T-helper 17 cell (primary cell): ENCODE measurements at regions not wholly inside any gene's neighbourhood (a gene's known extent, or its start where the extent isn't known, plus 50 kb on each side); places are given as distances from the start of the nearest gene placed in this dataset.
"Not testable (repeated sequence)": the region's sequence is repeated elsewhere in the genome, so short reads cannot be mapped to it uniquely, and the experiment has no call there.

ENCODE experiments used
- ATAC-seq: fragments of 150-1000 bp; cut with Tn5 transposase; 2 replicates; pipeline ENCODE4 v1.10.0; 2021; ENCODE audit warnings: mild to moderate bottlenecking, moderate library complexity
- DNase-seq, 3 donors: peaks; one replicate each; pipeline versions ENCODE4 v3.0.0 to v3.0.0-alpha.2; 2020 to 2021
- H3K9me3 ChIP-seq: one replicate; pipeline ENCODE4 v1.7.0; 2013; ENCODE audit warnings: low read length, mild to moderate bottlenecking; ENCODE audit not compliant: control insufficient read depth, poor library complexity, severe bottlenecking
- H3K27ac Mint-ChIP-seq: one replicate; pipeline ENCODE4 v1.8.0; 2022; ENCODE audit warnings: mild to moderate bottlenecking, moderate library complexity, mixed read lengths
- H3K27me3 Mint-ChIP-seq: one replicate; pipeline ENCODE4 v1.8.0; 2022; ENCODE audit warnings: mixed read lengths
- H3K36me3 Mint-ChIP-seq: one replicate; pipeline ENCODE4 v1.8.0; 2022; ENCODE audit warnings: low read depth, mixed read lengths
- H3K4me1 Mint-ChIP-seq: one replicate; pipeline ENCODE4 v1.8.0; 2022; ENCODE audit warnings: mild to moderate bottlenecking, mixed read lengths
- H3K4me3 Mint-ChIP-seq: one replicate; pipeline ENCODE4 v1.8.0; 2022; ENCODE audit warnings: mild to moderate bottlenecking, moderate library complexity, mixed read lengths

DNA sequence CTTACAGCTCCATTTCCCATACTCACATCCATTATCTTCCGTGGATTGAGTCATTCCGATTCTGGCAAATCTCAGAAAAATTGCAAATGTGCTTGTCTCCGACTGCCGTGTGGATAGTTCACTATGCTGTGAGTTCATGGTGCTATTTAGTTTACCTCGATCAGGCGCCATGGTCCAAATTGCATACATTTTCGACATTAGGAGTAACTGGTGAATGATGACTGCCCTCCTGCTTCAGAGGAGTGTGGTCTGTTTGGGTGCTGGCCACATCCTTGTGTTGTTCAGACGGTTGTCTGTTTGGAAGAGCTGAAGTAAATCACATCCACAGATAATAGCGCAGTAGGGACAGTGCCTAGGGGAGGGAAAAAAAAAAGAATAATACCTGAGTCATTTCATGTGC lies 439.5 kb downstream of the ZNF516 start:
- Mint-ChIP-seq H3K27me3 (peaks cover 5% of the 10 kb centered on the region), H3K4me1 (no peaks in the 10 kb centered on the region), H3K4me3 (no peak overlapping the region), H3K27ac (no peak overlapping the region), H3K36me3 (no peaks in the 10 kb centered on the region)
- ATAC-seq = no peak
- no peaks in the 10 kb centered on the region for H3K9me3 ChIP-seq
- DNase-seq = no peak

GRCh38 chr18:76055025-76055424 lies 440.0 kb downstream of the ZNF516 start:
- H3K9me3 ChIP-seq = no peaks in the 10 kb centered on the region
- H3K4me3 Mint-ChIP-seq = no peak overlapping the region
- H3K27ac Mint-ChIP-seq = no peak overlapping the region
- H3K36me3 Mint-ChIP-seq = no peaks in the 10 kb centered on the region
- ATAC-seq (no peak), DNase-seq (no peak)
- H3K27me3 Mint-ChIP-seq = peaks cover 5% of the 10 kb centered on the region
- no peaks in the 10 kb centered on the region for H3K4me1 Mint-ChIP-seq

DNA sequence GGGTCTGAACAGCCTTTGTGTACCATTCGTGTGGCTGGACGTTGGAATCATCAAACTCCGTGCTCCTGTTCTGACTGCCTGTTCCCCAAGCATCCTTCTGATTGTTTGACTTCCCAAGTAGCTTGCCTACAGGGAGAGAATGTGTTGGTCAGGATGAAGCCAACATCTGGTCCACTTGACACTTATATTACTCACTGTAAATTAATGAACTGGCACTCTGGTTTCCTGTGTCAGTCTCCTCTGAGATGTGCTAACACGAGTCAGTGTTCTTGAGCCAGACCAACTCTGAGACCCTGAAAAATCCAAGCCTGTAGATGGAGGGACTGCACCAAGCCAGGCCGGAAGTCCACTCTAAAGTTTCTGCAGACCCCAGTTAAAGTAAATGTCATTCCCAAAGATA lies 440.9 kb downstream of the ZNF516 start:
- Mint-ChIP-seq H3K36me3 (no peaks in the 10 kb centered on the region), H3K27me3 (peaks cover 5% of the 10 kb centered on the region), H3K4me1 (no peaks in the 10 kb centered on the region), H3K27ac (no peak overlapping the region), H3K4me3 (no peak overlapping the region)
- DNase-seq (no peak), ATAC-seq (no peak)
- no peaks in the 10 kb centered on the region for H3K9me3 ChIP-seq

DNA sequence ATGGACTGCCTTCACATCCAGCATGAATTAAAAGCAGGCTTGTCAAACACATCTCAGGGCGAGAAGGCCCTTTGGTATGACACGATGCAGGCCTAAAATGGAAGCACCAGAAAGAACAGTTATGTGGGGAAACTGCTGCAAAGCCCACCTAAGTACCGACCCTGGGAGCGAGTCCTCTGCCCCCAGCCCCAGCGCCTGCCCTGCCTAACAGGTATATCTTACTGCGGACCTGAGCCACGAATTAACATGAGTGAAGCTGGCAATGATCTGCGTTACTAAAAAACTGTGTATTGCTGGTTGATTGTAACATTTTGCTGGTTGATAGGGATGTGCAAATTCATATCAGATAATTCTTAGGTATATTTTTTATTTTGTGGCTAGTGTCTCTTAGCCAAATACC lies 441.5 kb downstream of the ZNF516 start:
- Mint-ChIP-seq H3K27me3 (peaks cover 5% of the 10 kb centered on the region), H3K4me1 (no peaks in the 10 kb centered on the region), H3K36me3 (no peaks in the 10 kb centered on the region), H3K27ac (no peak overlapping the region), H3K4me3 (no peak overlapping the region)
- DNase-seq = no peak
- no peaks in the 10 kb centered on the region for H3K9me3 ChIP-seq
- ATAC-seq = no peak

- Mint-ChIP-seq H3K27me3 (no peaks in the 10 kb centered on the region), H3K4me3 (no peak overlapping the region), H3K4me1 (no peaks in the 10 kb centered on the region), H3K36me3 (no peaks in the 10 kb centered on the region), H3K27ac (no peak overlapping the region)
- DNase-seq = no peak
- H3K9me3 ChIP-seq = no peaks in the 10 kb centered on the region
- ATAC-seq = no peak
Measured at GRCh38 chr18:76052227-76052595, 442.8 kb downstream of the ZNF516 start.

DNA sequence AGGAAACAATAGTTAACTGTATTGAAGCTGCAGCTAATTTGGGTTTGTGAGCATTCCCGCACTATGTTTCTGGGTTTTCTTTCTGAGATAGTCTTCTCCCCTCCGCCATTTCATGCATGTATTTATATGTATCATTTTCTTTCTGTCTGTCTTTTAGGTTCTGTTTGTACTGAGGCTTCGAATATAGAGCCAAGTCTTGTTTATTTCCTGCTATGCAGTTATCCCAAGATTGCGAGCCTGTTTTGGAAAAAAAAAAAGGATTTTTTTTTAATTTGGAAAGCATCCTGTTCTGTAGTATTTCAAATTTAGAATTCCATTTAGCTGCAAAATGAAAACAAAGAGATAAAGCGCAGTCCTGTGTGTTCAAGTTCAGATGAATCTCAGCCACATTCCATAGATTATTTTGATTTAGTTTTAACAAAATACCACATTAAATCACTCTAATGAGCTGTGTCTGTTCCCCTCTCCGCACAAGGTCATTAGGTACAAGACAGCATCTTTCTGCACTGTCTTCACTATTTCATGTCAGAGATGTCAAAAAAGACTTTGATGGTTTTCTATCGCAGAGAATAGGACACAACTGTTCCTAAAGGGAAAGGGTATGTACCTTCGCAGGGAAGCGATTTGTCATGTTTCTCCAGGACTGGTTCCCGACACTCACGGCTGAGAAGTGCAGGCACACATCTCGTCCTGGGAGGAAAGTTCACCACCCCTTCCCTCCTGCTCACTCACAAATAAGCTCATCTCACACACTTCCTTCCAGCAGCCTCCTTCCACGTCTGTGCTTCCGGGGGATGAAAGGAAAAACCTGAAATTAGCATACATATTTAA lies 443.4 kb downstream of the ZNF516 start:
- Mint-ChIP-seq H3K4me3 (no peak overlapping the region), H3K27me3 (no peaks in the 10 kb centered on the region), H3K27ac (no peak overlapping the region), H3K36me3 (no peaks in the 10 kb centered on the region), H3K4me1 (no peaks in the 10 kb centered on the region)
- H3K9me3 ChIP-seq = no peaks in the 10 kb centered on the region
- DNase-seq (no peak), ATAC-seq (no peak)

GRCh38 chr18:76046221-76046620 lies 448.8 kb downstream of the ZNF516 start:
- H3K4me1 Mint-ChIP-seq = no peaks in the 10 kb centered on the region
- H3K4me3 Mint-ChIP-seq = no peak overlapping the region
- H3K36me3 Mint-ChIP-seq = no peaks in the 10 kb centered on the region
- no peak overlapping the region for H3K27ac Mint-ChIP-seq
- DNase-seq (no peak), ATAC-seq (no peak)
- H3K9me3 ChIP-seq = no peaks in the 10 kb centered on the region
- H3K27me3 Mint-ChIP-seq = no peaks in the 10 kb centered on the region

DNA sequence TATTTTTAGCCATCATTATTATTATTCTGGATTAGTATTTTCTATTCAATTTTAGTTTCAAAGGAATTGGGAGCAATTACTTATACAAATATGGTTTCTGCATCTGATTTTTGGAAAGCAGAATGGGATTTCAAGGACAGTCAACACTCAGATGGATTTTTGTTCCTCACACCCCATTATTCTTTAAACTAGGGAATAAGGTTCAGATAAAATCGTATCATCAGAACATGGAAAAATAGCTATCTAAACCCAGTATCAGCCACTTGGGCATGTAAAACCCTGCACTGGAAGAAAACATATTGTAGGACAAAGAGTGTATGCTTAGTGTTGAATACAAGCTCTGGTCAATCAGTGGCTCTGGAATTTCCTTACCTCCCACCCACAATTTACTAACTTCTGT lies 452.5 kb downstream of the ZNF516 start:
- no peak for ATAC-seq
- Mint-ChIP-seq H3K36me3 (no peaks in the 10 kb centered on the region), H3K27ac (no peak overlapping the region), H3K27me3 (no peaks in the 10 kb centered on the region), H3K4me1 (no peaks in the 10 kb centered on the region), H3K4me3 (no peak overlapping the region)
- no peak for DNase-seq
- H3K9me3 ChIP-seq = no peaks in the 10 kb centered on the region

GRCh38 chr18:76018210-76018609 lies 476.8 kb downstream of the ZNF516 start:
- H3K4me3 Mint-ChIP-seq = no peak overlapping the region
- ATAC-seq (no peak), DNase-seq (no peak)
- H3K4me1 Mint-ChIP-seq = no peaks in the 10 kb centered on the region
- H3K27me3 Mint-ChIP-seq = peaks cover 5% of the 10 kb centered on the region
- no peak overlapping the region for H3K27ac Mint-ChIP-seq
- H3K36me3 Mint-ChIP-seq = no peaks in the 10 kb centered on the region
- H3K9me3 ChIP-seq = no peaks in the 10 kb centered on the region

DNA sequence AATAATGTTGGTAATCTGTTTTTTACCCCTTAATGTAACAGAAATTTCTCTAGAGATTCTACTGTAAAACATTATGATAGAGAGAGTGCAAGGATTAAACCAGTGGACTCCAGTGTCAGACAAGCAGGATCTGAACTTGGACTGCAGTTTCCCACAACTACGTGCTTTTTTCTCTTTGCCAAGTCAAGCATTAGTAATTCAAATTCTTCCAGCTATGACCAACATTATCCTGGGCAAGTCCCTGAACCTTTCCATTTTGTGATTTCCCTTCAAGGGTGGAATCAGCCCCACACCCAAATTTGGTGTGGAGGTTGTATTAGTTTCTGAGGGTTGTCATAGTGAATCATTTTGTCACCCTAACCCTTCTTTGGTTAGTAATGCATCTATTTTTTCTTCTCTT lies 482.0 kb downstream of the ZNF516 start:
- H3K27ac Mint-ChIP-seq = no peak overlapping the region
- H3K36me3 Mint-ChIP-seq = no peaks in the 10 kb centered on the region
- peaks cover under 1% of the 10 kb centered on the region for H3K27me3 Mint-ChIP-seq
- H3K4me1 Mint-ChIP-seq = no peaks in the 10 kb centered on the region
- H3K9me3 ChIP-seq = no peaks in the 10 kb centered on the region
- H3K4me3 Mint-ChIP-seq = no peak overlapping the region
- no peak for ATAC-seq
- DNase-seq = no peak

GRCh38 chr18:76005632-76006208 lies 489.3 kb downstream of the ZNF516 start:
- no peaks in the 10 kb centered on the region for H3K4me1 Mint-ChIP-seq
- no peak overlapping the region for H3K4me3 Mint-ChIP-seq
- H3K9me3 ChIP-seq = no peaks in the 10 kb centered on the region
- H3K27ac Mint-ChIP-seq = no peak overlapping the region
- ATAC-seq (no peak), DNase-seq (no peak)
- no peaks in the 10 kb centered on the region for H3K27me3 Mint-ChIP-seq
- H3K36me3 Mint-ChIP-seq = no peaks in the 10 kb centered on the region

- not testable (repeated sequence) for DNase-seq, H3K27me3 Mint-ChIP-seq, H3K4me3 Mint-ChIP-seq, H3K9me3 ChIP-seq, ATAC-seq, H3K36me3 Mint-ChIP-seq, H3K27ac Mint-ChIP-seq, H3K4me1 Mint-ChIP-seq
Measured at GRCh38 chr18:75987913-75988312, 507.1 kb downstream of the ZNF516 start.

GRCh38 chr18:75984853-75985252 lies 510.2 kb downstream of the ZNF516 start:
- Mint-ChIP-seq H3K4me1 (no peaks in the 10 kb centered on the region), H3K27me3 (no peaks in the 10 kb centered on the region), H3K4me3 (no peak overlapping the region), H3K36me3 (no peaks in the 10 kb centered on the region), H3K27ac (no peak overlapping the region)
- no peak for DNase-seq
- H3K9me3 ChIP-seq = no peaks in the 10 kb centered on the region
- no peak for ATAC-seq

GRCh38 chr18:75981102-75981501 lies 513.9 kb downstream of the ZNF516 start:
- no peak for DNase-seq
- H3K9me3 ChIP-seq = no peaks in the 10 kb centered on the region
- Mint-ChIP-seq H3K36me3 (no peaks in the 10 kb centered on the region), H3K27ac (no peak overlapping the region), H3K4me1 (peaks cover 2% of the 10 kb centered on the region), H3K27me3 (peaks cover 6% of the 10 kb centered on the region), H3K4me3 (no peak overlapping the region)
- no peak for ATAC-seq
